ENCODE measurements at regions not wholly inside any gene's neighbourhood (a gene's known extent, or its start where the extent isn't known, plus 50 kb on each side); places are given as distances from the start of the nearest gene placed in this dataset.

DNA sequence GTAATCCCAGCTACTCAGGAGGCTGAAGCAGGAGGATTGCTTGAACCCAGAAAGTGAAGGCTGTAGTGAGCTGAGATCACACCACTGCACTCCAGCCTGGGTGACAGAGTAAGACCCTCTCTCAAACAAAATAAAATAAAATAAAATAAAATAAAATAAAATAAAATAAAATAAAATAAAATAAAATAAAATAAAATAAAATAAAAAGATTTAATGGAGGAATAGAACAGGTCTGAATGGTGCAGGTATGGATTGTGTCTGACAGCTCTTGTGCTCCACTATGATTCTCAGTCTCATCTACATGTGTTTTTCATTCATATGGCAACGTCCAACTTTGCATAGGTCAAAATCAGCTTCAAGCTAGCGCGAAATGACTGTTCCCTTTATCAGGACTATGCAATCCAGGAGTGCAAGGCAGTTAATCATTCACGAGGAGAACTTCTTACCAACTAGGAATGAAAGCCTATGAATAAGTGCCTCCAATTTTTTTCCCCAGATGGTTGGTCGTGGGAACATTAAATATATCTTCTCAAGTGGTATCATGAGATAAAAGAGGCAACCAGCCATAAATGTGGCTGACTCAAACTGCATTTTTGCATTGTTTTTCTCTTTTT is 1392.3 kb upstream of the CDH9 start:
- no peaks in the 10 kb centered on the region for H3K4me1 Mint-ChIP-seq
- no peak overlapping the region for H2AFZ ChIP-seq
- H3K4me1 ChIP-seq (ENCODE audit: insufficient read depth) = no peaks in the 10 kb centered on the region
- H3K27me3 ChIP-seq (ENCODE audit: insufficient read depth) = no peaks in the 10 kb centered on the region
- H4K20me1 ChIP-seq (replicated peaks; ENCODE audit: insufficient read depth) = no peaks in the 10 kb centered on the region
- H3K27ac Mint-ChIP-seq = no peak overlapping the region
- H3K27me3 Mint-ChIP-seq (ENCODE audit: insufficient read depth, low read depth, poor library complexity) = no peaks in the 10 kb centered on the region
- no peak for TF ChIP-seq EZH2phosphoT487 (IDR thresholded peaks at IDR 0.05; ENCODE audit: unreplicated experiment)
- TF ChIP-seq, protein P1, sequence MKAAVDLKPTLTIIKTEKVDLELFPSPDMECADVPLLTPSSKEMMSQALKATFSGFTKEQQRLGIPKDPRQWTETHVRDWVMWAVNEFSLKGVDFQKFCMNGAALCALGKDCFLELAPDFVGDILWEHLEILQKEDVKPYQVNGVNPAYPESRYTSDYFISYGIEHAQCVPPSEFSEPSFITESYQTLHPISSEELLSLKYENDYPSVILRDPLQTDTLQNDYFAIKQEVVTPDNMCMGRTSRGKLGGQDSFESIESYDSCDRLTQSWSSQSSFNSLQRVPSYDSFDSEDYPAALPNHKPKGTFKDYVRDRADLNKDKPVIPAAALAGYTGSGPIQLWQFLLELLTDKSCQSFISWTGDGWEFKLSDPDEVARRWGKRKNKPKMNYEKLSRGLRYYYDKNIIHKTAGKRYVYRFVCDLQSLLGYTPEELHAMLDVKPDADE (IDR thresholded peaks at IDR 0.05) = no peak
- no peak for TF ChIP-seq JUNB (IDR thresholded peaks at IDR 0.05; ENCODE audit: unreplicated experiment)
- TF ChIP-seq, protein P2, sequence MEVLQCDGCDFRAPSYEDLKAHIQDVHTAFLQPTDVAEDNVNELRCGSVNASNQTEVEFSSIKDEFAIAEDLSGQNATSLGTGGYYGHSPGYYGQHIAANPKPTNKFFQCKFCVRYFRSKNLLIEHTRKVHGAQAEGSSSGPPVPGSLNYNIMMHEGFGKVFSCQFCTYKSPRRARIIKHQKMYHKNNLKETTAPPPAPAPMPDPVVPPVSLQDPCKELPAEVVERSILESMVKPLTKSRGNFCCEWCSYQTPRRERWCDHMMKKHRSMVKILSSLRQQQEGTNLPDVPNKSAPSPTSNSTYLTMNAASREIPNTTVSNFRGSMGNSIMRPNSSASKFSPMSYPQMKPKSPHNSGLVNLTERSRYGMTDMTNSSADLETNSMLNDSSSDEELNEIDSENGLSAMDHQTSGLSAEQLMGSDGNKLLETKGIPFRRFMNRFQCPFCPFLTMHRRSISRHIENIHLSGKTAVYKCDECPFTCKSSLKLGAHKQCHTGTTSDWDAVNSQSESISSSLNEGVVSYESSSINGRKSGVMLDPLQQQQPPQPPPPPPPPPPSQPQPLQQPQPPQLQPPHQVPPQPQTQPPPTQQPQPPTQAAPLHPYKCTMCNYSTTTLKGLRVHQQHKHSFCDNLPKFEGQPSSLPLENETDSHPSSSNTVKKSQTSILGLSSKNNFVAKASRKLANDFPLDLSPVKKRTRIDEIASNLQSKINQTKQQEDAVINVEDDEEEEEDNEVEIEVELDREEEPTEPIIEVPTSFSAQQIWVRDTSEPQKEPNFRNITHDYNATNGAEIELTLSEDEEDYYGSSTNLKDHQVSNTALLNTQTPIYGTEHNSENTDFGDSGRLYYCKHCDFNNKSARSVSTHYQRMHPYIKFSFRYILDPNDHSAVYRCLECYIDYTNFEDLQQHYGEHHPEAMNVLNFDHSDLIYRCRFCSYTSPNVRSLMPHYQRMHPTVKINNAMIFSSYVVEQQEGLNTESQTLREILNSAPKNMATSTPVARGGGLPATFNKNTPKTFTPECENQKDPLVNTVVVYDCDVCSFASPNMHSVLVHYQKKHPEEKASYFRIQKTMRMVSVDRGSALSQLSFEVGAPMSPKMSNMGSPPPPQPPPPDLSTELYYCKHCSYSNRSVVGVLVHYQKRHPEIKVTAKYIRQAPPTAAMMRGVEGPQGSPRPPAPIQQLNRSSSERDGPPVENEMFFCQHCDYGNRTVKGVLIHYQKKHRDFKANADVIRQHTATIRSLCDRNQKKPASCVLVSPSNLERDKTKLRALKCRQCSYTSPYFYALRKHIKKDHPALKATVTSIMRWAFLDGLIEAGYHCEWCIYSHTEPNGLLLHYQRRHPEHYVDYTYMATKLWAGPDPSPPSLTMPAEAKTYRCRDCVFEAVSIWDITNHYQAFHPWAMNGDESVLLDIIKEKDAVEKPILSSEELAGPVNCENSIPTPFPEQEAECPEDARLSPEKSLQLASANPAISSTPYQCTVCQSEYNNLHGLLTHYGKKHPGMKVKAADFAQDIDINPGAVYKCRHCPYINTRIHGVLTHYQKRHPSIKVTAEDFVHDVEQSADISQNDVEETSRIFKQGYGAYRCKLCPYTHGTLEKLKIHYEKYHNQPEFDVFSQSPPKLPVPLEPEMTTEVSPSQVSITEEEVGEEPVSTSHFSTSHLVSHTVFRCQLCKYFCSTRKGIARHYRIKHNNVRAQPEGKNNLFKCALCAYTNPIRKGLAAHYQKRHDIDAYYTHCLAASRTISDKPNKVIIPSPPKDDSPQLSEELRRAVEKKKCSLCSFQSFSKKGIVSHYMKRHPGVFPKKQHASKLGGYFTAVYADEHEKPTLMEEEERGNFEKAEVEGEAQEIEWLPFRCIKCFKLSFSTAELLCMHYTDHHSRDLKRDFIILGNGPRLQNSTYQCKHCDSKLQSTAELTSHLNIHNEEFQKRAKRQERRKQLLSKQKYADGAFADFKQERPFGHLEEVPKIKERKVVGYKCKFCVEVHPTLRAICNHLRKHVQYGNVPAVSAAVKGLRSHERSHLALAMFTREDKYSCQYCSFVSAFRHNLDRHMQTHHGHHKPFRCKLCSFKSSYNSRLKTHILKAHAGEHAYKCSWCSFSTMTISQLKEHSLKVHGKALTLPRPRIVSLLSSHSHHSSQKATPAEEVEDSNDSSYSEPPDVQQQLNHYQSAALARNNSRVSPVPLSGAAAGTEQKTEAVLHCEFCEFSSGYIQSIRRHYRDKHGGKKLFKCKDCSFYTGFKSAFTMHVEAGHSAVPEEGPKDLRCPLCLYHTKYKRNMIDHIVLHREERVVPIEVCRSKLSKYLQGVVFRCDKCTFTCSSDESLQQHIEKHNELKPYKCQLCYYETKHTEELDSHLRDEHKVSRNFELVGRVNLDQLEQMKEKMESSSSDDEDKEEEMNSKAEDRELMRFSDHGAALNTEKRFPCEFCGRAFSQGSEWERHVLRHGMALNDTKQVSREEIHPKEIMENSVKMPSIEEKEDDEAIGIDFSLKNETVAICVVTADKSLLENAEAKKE (CRISPR knock-in tag; IDR thresholded peaks at IDR 0.05) = no peak
- no peak for TF ChIP-seq STAT1 (IDR thresholded peaks at IDR 0.05; ENCODE audit: unreplicated experiment)
- no peak for TF ChIP-seq ZNF114 (CRISPR knock-in tag; IDR thresholded peaks at IDR 0.05)
- no peak for TF ChIP-seq POLR2AphosphoS5 (IDR thresholded peaks at IDR 0.05; ENCODE audit: low read depth)
- no peak for TF ChIP-seq CREB1 (CRISPR knock-in tag; IDR thresholded peaks at IDR 0.05; ENCODE audit: low read depth)
- no peak for TF ChIP-seq NANOG (IDR thresholded peaks at IDR 0.05; ENCODE audit: borderline replicate concordance)
- no peak for TF ChIP-seq EZH2 (IDR thresholded peaks at IDR 0.05; ENCODE audit: low read depth, unreplicated experiment)
- no peak for TF ChIP-seq ZNF331 (CRISPR knock-in tag; IDR thresholded peaks at IDR 0.05; ENCODE audit: low read depth)
- TF ChIP-seq, protein P3, sequence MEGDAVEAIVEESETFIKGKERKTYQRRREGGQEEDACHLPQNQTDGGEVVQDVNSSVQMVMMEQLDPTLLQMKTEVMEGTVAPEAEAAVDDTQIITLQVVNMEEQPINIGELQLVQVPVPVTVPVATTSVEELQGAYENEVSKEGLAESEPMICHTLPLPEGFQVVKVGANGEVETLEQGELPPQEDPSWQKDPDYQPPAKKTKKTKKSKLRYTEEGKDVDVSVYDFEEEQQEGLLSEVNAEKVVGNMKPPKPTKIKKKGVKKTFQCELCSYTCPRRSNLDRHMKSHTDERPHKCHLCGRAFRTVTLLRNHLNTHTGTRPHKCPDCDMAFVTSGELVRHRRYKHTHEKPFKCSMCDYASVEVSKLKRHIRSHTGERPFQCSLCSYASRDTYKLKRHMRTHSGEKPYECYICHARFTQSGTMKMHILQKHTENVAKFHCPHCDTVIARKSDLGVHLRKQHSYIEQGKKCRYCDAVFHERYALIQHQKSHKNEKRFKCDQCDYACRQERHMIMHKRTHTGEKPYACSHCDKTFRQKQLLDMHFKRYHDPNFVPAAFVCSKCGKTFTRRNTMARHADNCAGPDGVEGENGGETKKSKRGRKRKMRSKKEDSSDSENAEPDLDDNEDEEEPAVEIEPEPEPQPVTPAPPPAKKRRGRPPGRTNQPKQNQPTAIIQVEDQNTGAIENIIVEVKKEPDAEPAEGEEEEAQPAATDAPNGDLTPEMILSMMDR (conservative IDR thresholded peaks at IDR 0.05; ENCODE audit: low read depth in 2 of 2) = no peak
- TF ChIP-seq, protein P4, sequence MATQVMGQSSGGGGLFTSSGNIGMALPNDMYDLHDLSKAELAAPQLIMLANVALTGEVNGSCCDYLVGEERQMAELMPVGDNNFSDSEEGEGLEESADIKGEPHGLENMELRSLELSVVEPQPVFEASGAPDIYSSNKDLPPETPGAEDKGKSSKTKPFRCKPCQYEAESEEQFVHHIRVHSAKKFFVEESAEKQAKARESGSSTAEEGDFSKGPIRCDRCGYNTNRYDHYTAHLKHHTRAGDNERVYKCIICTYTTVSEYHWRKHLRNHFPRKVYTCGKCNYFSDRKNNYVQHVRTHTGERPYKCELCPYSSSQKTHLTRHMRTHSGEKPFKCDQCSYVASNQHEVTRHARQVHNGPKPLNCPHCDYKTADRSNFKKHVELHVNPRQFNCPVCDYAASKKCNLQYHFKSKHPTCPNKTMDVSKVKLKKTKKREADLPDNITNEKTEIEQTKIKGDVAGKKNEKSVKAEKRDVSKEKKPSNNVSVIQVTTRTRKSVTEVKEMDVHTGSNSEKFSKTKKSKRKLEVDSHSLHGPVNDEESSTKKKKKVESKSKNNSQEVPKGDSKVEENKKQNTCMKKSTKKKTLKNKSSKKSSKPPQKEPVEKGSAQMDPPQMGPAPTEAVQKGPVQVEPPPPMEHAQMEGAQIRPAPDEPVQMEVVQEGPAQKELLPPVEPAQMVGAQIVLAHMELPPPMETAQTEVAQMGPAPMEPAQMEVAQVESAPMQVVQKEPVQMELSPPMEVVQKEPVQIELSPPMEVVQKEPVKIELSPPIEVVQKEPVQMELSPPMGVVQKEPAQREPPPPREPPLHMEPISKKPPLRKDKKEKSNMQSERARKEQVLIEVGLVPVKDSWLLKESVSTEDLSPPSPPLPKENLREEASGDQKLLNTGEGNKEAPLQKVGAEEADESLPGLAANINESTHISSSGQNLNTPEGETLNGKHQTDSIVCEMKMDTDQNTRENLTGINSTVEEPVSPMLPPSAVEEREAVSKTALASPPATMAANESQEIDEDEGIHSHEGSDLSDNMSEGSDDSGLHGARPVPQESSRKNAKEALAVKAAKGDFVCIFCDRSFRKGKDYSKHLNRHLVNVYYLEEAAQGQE (IDR thresholded peaks at IDR 0.05; ENCODE audit: unreplicated experiment) = no peak
- H3K27ac ChIP-seq (ENCODE audit: low read depth) = no peak overlapping the region
- H3K9me3 Mint-ChIP-seq = peaks cover 20% of the 10 kb centered on the region
- DNase-seq (ENCODE audit: low spot score) (no peak), ATAC-seq (no peak)
- no peaks in the 10 kb centered on the region for H3F3A ChIP-seq (replicated peaks; ENCODE audit: low read depth)
- peaks cover 3% of the 10 kb centered on the region; the same call in 1 of the 2 replicates for H3K9me2 ChIP-seq (ENCODE audit: insufficient read depth)
- no peak overlapping the region for H3K4me3 Mint-ChIP-seq
- H3K36me3 Mint-ChIP-seq (ENCODE audit: low read depth) = peaks cover 13% of the 10 kb centered on the region
- H3K4me2 ChIP-seq = no peak overlapping the region
- no peaks in the 10 kb centered on the region for H3K79me2 ChIP-seq (replicated peaks; ENCODE audit: insufficient read depth)
- H3K36me3 ChIP-seq (ENCODE audit: insufficient read depth) = no peaks in the 10 kb centered on the region
- no peak overlapping the region for H3K4me3 ChIP-seq

All from GM23338 (cell line).